GM12874 (cell line): ENCODE measurements at regions not wholly inside any gene's neighbourhood (a gene's known extent, or its start where the extent isn't known, plus 50 kb on each side); places are given as distances from the start of the nearest gene placed in this dataset.

Source experiments
- CTCF ChIP-seq: IDR thresholded peaks from 2 replicates; pipeline ENCODE4 v1.5.1; 2011; ENCODE audit warnings: low read depth, mild to moderate bottlenecking, control low read depth, low read length, moderate library complexity; ENCODE audit not compliant: insufficient read depth

- TF ChIP-seq CTCF, result no peak
Observed at GRCh38 chr10:1968257-1969033, 231.1 kb upstream of the ADARB2 start.

- no peak for TF ChIP-seq CTCF
Observed at GRCh38 chr10:1966712-1967376, 229.5 kb upstream of the ADARB2 start.

GRCh38 chr10:1964476-1964875 lies 227.2 kb upstream of the ADARB2 start:
- no peak for TF ChIP-seq CTCF

GRCh38 chr10:1963341-1963740 lies 226.0 kb upstream of the ADARB2 start:
- TF ChIP-seq CTCF, result no peak

GRCh38 chr10:1961989-1962388 lies 224.7 kb upstream of the ADARB2 start:
- TF ChIP-seq CTCF, result no peak

GRCh38 chr10:1960982-1961381 lies 223.7 kb upstream of the ADARB2 start:
- TF ChIP-seq CTCF, result no peak

- TF ChIP-seq CTCF, result no peak
Observed at GRCh38 chr10:1957057-1957456, 219.7 kb upstream of the ADARB2 start.
